ENCODE measurements at regions not wholly inside any gene's neighbourhood (a gene's known extent, or its start where the extent isn't known, plus 50 kb on each side); places are given as distances from the start of the nearest gene placed in this dataset.

- TF ChIP-seq CTCF (IDR thresholded peaks at IDR 0.05) (no peak), POLR2A (IDR thresholded peaks at IDR 0.05) (no peak)
Observed at GRCh38 chr6:140464720-140465119, 1090.3 kb upstream of the CITED2 start.

Data from Peyer's patch (tissue), 4 donors.